Suppressor macrophage treated with lipopolysaccharide for 1 hour (primary cell): ENCODE measurements at regions not wholly inside any gene's neighbourhood (a gene's known extent, or its start where the extent isn't known, plus 50 kb on each side); places are given as distances from the start of the nearest gene placed in this dataset.
"Not testable (repeated sequence)": the region's sequence is repeated elsewhere in the genome, so short reads cannot be mapped to it uniquely, and the experiment has no call there.

Experiments
- DNase-seq, 3 donors: peaks; one replicate each; pipeline ENCODE4 v3.0.0-alpha.2; 2020 to 2022

GRCh38 chr6:170040115-170040500 lies 250.8 kb downstream of the DLL1 start:
- no peak for DNase-seq

GRCh38 chr6:170039156-170040114 lies 251.4 kb downstream of the DLL1 start:
- no peak for DNase-seq

GRCh38 chr6:170038708-170039107 lies 252.2 kb downstream of the DLL1 start:
- DNase-seq, result no peak

- no peak for DNase-seq
Measured at GRCh38 chr6:170038251-170038650, 252.6 kb downstream of the DLL1 start.

- DNase-seq, result no peak
Measured at GRCh38 chr6:170037541-170038250, 253.2 kb downstream of the DLL1 start.

- DNase-seq, result peak in 2 of 3 donors; percentile 54 to 57
Measured at GRCh38 chr6:170036916-170037315, 254.0 kb downstream of the DLL1 start.

- not testable (repeated sequence) for DNase-seq
Measured at GRCh38 chr6:170036367-170036766, 254.5 kb downstream of the DLL1 start.

- no peak for DNase-seq
Measured at GRCh38 chr6:170035901-170036304, 255.0 kb downstream of the DLL1 start.

GRCh38 chr6:170035044-170035443 lies 255.8 kb downstream of the DLL1 start:
- DNase-seq, result peak; percentile 42 to 71 (median 70)

- no peak for DNase-seq
Measured at GRCh38 chr6:170034294-170034693, 256.6 kb downstream of the DLL1 start.

- DNase-seq, result no peak
Measured at GRCh38 chr6:170033666-170034065, 257.2 kb downstream of the DLL1 start.

- DNase-seq, result no peak
Measured at GRCh38 chr6:170032706-170033309, 258.1 kb downstream of the DLL1 start.

- no peak for DNase-seq
Measured at GRCh38 chr6:170032197-170032596, 258.7 kb downstream of the DLL1 start.

- DNase-seq, result no peak
Measured at GRCh38 chr6:170031684-170032121, 259.2 kb downstream of the DLL1 start.

- DNase-seq, result no peak
Measured at GRCh38 chr6:170030821-170031471, 259.9 kb downstream of the DLL1 start.

GRCh38 chr6:170030284-170030815 lies 260.5 kb downstream of the DLL1 start:
- no peak for DNase-seq

GRCh38 chr6:170029416-170030283 lies 261.2 kb downstream of the DLL1 start:
- no peak for DNase-seq

- DNase-seq, result no peak
Measured at GRCh38 chr6:170028629-170029345, 262.1 kb downstream of the DLL1 start.

GRCh38 chr6:170027647-170028043 lies 263.2 kb downstream of the DLL1 start:
- peak in 1 of 3 donors; percentile 31 for DNase-seq

- DNase-seq, result no peak
Measured at GRCh38 chr6:170026751-170027646, 263.9 kb downstream of the DLL1 start.
